SK-N-MC (cell line): ENCODE measurements at regions not wholly inside any gene's neighbourhood (a gene's known extent, or its start where the extent isn't known, plus 50 kb on each side); places are given as distances from the start of the nearest gene placed in this dataset.

Experiments used
- DNase-seq: peaks from one replicate; pipeline ENCODE4 v3.0.0-alpha.2; 2011; ENCODE audit warnings: low read depth, low spot score
- H3K27ac ChIP-seq: fragments of 200-600 bp; sonication (generic); 2 replicates; pipeline ENCODE4 v1.5.1; 2016; ENCODE audit warnings: mixed run types
- H3K36me3 ChIP-seq: fragments of 200-600 bp; sonication (generic); 2 replicates; pipeline ENCODE4 v1.6.1; 2017; ENCODE audit warnings: antibody characterized with exemption, low read length, mixed read lengths; ENCODE audit not compliant: insufficient read depth
- H3K4me3 ChIP-seq: fragments of 200-600 bp; sonication (generic); 2 replicates; pipeline ENCODE4 v1.5.1; 2016
- H3K9ac ChIP-seq: fragments of 200-600 bp; sonication (generic); 2 replicates; pipeline ENCODE4 v1.8.0; 2017; ENCODE audit warnings: mixed run types, mixed read lengths; ENCODE audit not compliant: insufficient read length
- H3K9me3 ChIP-seq: fragments of 200-600 bp; sonication (generic); 2 replicates; pipeline ENCODE4 v1.6.1; 2017; ENCODE audit warnings: low read depth, mild to moderate bottlenecking, antibody characterized with exemption, low read length, moderate library complexity, mixed read lengths
- EZH2 ChIP-seq: fragments of 200-600 bp; sonication (generic); IDR thresholded peaks from one replicate; pipeline ENCODE4 v1.6.1; 2017; ENCODE audit warnings: antibody characterized with exemption
- FOXP2 ChIP-seq: optimal IDR thresholded peaks from 2 replicates; pipeline ENCODE3; 2011; ENCODE audit warnings: mild to moderate bottlenecking, moderate library complexity; ENCODE audit not compliant: insufficient read depth; ENCODE audit errors: extremely low read length, control extremely low read depth
- POLR2AphosphoS5 ChIP-seq: IDR thresholded peaks from 2 replicates; pipeline ENCODE4 v1.6.1; 2012; ENCODE audit warnings: mild to moderate bottlenecking, low read depth, low read length, borderline replicate concordance

DNA sequence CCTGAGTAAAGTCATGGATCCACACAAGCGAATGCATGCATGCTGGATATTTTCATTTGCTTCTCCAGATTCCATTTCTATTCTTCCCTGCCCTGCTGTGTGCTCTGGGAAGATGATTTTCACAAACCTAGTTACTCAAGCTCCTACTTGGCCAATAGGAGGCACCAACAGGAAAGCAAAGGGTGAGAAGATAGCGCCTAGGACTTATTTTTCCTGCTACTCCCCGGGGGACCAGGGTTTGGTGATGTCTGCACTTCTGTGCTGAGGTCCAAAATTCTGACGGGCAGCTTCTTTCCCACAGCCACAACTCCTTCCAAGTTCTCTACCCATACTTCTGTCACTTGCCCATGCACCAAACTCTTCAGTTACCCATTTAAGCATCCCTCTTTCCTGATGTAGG lies 509.3 kb upstream of the TENM4 start:
- H3K36me3 ChIP-seq = no peaks in the 10 kb centered on the region
- H3K4me3 ChIP-seq = no peak overlapping the region
- H3K27ac ChIP-seq = no peak overlapping the region
- DNase-seq = no peak
- H3K9me3 ChIP-seq = no peaks in the 10 kb centered on the region
- no peak for TF ChIP-seq POLR2AphosphoS5
- TF ChIP-seq EZH2 = no peak
- TF ChIP-seq FOXP2 = no peak
- H3K9ac ChIP-seq = no peak overlapping the region

GRCh38 chr11:79949574-79949973 lies 508.7 kb upstream of the TENM4 start:
- H3K27ac ChIP-seq = no peak overlapping the region

DNA sequence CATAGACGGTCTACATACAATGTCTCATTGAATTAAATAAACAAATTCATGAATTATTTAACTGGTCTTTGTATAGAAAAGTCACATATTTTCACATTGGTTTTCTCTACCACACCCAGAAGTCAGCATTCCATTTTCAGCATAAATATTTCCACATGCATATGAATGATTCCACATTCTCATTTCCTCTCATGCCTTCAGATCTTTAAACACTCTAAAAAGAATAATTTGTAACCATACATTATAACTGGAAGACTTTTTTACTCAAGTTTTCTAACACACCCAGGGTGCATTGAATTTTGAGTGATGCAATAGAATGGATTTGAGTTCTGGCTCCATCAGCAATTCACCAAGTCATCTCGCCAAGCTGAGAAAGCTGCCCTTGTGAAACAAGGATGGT lies 501.8 kb upstream of the TENM4 start:
- no peaks in the 10 kb centered on the region for H3K9me3 ChIP-seq
- H3K9ac ChIP-seq = no peak overlapping the region
- no peak for DNase-seq
- no peak overlapping the region for H3K27ac ChIP-seq
- H3K36me3 ChIP-seq = no peaks in the 10 kb centered on the region
- no peak overlapping the region for H3K4me3 ChIP-seq
- TF ChIP-seq POLR2AphosphoS5 = no peak
- no peak for TF ChIP-seq EZH2
- no peak for TF ChIP-seq FOXP2

More at GRCh38 chr11:79949574-79949973, 508.7 kb upstream of the TENM4 start:
- Histone ChIP-seq H3K36me3 (no peaks in the 10 kb centered on the region), H3K4me3 (no peak overlapping the region), H3K9me3 (no peaks in the 10 kb centered on the region), H3K9ac (no peak overlapping the region)
- TF ChIP-seq POLR2AphosphoS5 (no peak), EZH2 (no peak), FOXP2 (no peak)
- no peak for DNase-seq

GRCh38 chr11:79942090-79942489 lies 501.3 kb upstream of the TENM4 start:
- H3K4me3 ChIP-seq = no peak overlapping the region
- no peaks in the 10 kb centered on the region for H3K9me3 ChIP-seq
- H3K36me3 ChIP-seq = no peaks in the 10 kb centered on the region
- TF ChIP-seq EZH2 (no peak), POLR2AphosphoS5 (no peak), FOXP2 (no peak)
- no peak overlapping the region for H3K9ac ChIP-seq
- DNase-seq = no peak
- no peak overlapping the region for H3K27ac ChIP-seq

GRCh38 chr11:79940974-79941735 lies 500.3 kb upstream of the TENM4 start:
- H3K27ac ChIP-seq = no peak overlapping the region
- no peak overlapping the region for H3K9ac ChIP-seq
- H3K9me3 ChIP-seq = no peaks in the 10 kb centered on the region
- no peak overlapping the region for H3K4me3 ChIP-seq
- DNase-seq = no peak
- no peaks in the 10 kb centered on the region for H3K36me3 ChIP-seq
- no peak for TF ChIP-seq EZH2
- no peak for TF ChIP-seq FOXP2
- no peak for TF ChIP-seq POLR2AphosphoS5

- Histone ChIP-seq H3K36me3 (no peaks in the 10 kb centered on the region), H3K27ac (no peak overlapping the region), H3K9me3 (no peaks in the 10 kb centered on the region), H3K4me3 (no peak overlapping the region), H3K9ac (no peak overlapping the region)
- no peak for DNase-seq
- TF ChIP-seq EZH2 = no peak
- no peak for TF ChIP-seq FOXP2
- no peak for TF ChIP-seq POLR2AphosphoS5
Measured at GRCh38 chr11:79940165-79940564, 499.3 kb upstream of the TENM4 start.

- Histone ChIP-seq H3K9me3 (no peaks in the 10 kb centered on the region), H3K4me3 (no peak overlapping the region), H3K27ac (no peak overlapping the region), H3K36me3 (no peaks in the 10 kb centered on the region), H3K9ac (no peak overlapping the region)
- TF ChIP-seq EZH2 (no peak), FOXP2 (no peak), POLR2AphosphoS5 (no peak)
- DNase-seq = no peak
Measured at GRCh38 chr11:79939111-79939510, 498.3 kb upstream of the TENM4 start.

GRCh38 chr11:79937676-79938334 lies 497.0 kb upstream of the TENM4 start:
- TF ChIP-seq FOXP2 = no peak
- Histone ChIP-seq H3K36me3 (no peaks in the 10 kb centered on the region), H3K27ac (no peak overlapping the region), H3K9ac (no peak overlapping the region), H3K9me3 (no peaks in the 10 kb centered on the region), H3K4me3 (no peak overlapping the region)
- no peak for DNase-seq
